Frontal cortex (tissue), 3 donors: ENCODE measurements at regions not wholly inside any gene's neighbourhood (a gene's known extent, or its start where the extent isn't known, plus 50 kb on each side); places are given as distances from the start of the nearest gene placed in this dataset.

ENCODE experiments used
- DNase-seq, 2 donors: peaks; one replicate each; pipeline ENCODE4 v3.0.0; 2012; ENCODE audit warnings: low spot score in 2 of 2
- FAIRE-seq: peaks from 2 replicates; lab custom pipeline; 2012; peaks lifted over from hg19 to GRCh38; lab: Jason Lieb, UNC
- donor health status: control.
- donor health status: control.
- donor health status: control.

DNA sequence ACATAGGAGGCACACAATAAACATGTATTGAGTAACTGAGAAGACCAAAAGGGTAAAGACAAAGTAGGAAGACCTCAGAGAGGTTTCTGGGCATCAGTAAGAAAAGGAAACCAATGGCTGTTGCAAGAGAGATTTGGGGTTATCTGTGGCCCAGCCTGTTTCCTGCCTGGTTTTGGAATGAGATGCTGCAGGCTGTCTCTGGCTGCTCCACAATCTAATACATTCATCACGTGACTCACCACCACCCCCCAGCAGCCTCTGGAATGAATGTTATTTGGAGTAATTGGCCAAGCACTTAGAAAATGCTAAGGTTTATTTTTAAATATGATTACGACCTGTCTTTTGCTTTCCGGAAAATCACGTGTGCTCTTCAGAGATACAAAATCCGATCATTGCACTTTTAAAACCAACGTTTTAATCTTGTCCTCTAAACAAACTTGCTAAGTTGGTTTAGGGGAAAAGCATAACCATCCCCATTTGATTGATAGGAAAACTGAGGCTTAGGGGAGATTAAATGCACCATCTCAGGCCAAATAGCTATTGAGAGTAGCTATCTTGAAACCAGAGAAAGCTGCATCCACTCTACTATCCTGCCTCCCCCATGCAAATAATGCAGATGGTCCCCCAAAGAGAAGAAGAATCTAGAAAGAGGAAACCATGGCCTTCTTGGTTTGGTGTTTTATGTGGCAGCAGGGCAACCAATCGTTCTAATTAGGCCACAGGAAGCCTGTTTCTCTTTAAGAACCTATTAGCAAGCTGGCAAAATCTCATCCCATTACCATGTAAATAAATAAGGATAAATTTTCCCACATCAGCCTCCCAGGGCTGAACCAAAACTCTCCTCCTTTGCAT lies 151.8 kb upstream of the ADRA1B start:
- FAIRE-seq (no peak), DNase-seq (no peak)

DNA sequence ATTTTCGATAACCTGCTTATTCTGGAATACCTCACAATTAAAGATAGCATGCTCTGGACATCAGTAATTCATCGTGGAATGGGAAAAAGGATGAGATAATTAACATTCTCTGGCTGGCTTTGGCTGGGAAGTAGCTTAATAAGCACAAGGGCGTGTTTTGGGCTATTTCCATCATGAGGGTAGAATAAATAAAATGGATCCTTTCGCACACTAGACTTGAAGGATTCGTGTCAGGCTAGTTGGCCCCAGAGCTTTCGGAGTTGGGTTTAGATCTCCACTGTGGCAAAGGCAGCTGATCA lies 151.2 kb upstream of the ADRA1B start:
- no peak for DNase-seq

DNA sequence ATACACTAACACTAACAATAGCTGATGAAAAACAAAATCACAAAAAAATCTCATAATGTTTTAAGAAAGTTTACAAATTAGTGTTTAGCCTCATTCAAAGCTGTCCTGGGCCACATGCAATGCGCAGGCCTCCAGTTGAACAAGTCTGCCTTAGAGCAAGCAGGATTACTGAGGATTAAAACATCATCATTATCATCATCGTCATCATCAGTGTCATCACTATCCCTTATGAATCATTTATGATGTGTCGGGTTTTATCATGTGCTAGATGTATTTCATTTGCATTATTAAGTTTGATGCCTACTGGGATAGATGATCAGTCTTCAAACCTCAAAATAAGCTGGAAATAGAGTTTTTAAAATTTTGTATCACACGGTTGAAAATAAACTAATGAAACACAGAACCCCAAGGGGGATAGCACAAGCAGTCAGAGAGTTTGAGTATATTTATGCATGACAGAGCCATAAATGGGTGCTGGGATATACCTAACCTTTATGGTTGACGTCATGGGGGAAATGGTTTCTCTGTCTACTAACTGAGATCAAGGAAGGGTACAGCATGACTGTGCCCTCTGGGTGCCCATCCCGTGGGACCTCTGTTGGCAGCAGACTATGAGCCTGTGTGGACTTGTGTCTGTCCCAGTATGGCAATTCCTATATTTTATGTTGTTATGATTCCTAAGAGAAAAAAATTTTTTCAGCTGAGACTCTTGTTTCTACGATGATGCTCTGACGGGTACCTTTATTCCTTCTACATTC lies 150.3 kb upstream of the ADRA1B start:
- DNase-seq: no peak
- no peak for FAIRE-seq

More for the DNA sequence above, 151.2 kb upstream of the ADRA1B start:
- no peak for FAIRE-seq

DNA sequence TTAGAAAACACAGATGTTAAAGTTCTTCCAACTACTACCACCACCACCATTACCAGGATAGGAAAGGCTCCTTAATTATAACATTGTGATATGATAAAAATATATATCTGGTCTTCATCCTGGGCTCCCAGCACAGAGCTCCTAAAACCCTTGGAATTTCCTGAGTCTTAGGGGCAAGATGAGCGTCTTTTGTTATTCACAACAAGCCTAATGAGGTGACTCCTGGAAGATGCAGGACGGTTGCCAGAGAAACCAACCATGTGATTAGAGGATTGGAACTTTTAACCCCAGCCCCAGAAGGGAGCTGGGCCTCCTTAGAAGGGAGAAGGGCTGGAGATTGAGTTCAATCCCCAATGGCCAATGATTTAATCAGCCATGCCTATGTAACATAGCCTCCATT lies 148.0 kb upstream of the ADRA1B start:
- DNase-seq (no peak), FAIRE-seq (no peak)

DNA sequence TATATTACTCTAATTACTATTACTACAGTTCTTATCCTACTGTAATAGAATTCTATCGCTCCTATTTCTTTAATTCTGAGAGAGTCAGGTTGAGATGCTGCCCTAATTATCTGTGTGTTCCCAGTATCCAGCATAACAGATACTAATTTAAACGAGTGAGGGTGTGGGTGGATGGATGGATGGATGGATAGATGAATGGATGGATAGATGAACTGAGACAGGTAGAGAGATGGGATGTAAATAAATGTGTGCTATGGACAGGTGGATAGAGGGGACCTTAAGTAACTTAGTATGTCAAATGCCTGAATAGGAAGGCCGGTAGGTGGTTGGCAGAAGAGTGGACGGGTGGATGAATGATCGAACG lies 143.6 kb upstream of the ADRA1B start:
- DNase-seq (no peak), FAIRE-seq (no peak)

DNA sequence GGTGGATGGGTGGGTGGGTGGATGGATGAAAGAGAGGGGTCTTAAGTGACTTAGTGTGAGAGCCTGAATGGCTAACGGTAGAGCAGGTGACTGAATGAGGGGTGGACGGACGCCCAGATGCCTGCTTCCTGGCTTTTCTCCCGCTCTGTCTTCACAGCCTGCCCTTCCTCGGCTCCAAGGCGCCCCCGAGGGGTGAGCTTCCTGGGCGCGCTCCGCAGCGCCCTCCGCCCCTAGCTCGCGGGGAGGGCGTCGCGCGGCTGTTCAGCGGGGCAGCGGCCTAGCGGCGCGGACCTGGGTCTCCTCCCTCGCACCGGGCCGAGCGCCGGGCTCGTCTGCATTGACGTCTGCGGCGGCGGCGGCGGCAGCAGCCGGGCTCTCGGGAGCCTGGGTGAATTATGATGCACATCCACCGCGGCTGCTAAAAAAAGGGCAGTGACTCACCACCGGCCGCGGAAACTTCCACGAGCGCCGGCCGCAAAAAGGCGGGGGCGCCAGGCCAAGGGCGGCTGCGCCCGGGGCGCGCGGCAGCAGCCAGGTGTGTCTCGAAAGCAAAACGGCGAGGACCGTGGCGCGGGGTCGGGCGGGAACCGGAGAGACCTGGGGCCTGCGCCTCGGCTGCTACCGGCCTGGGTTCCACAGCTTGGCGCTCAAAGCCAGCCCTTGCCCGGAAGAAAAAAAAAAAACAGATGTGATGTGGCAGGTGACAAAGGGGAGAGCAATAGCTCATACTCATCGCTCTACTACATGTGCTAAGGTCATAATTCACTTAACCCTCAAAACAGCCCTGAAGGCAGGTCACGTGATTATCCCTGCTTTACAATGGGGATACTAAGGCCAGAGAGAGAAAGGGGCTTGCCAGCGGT lies 143.0 kb upstream of the ADRA1B start:
- DNase-seq (peak; percentile 54 to 81), FAIRE-seq (no peak)

DNA sequence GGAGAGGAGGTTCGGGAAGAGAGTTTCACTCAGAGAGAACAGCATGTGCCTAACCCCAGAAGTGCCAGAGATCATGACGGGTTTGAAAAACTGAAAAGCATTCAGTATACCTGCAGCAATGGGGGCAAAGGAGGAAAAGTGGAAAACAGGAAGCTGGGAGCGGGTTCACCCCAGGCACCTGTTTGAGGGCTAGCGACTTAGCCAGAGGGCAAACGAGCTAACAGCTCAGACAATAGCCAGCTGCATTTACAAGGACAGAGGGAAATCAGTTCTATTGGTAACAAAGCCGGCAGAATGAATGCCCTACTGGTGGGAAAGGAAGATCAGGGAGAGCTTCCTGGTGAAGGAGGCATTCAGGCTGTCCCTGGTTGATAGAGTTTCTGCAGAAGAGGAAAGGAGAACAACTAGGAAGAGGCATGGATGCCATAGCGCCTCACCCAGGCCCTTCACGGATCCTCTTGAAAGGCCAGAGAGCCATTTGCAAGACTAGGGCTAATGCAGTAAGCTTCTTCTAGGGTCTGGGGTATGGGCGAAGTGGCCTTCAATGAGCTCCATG lies 141.7 kb upstream of the ADRA1B start:
- FAIRE-seq (no peak), DNase-seq (no peak)

DNA sequence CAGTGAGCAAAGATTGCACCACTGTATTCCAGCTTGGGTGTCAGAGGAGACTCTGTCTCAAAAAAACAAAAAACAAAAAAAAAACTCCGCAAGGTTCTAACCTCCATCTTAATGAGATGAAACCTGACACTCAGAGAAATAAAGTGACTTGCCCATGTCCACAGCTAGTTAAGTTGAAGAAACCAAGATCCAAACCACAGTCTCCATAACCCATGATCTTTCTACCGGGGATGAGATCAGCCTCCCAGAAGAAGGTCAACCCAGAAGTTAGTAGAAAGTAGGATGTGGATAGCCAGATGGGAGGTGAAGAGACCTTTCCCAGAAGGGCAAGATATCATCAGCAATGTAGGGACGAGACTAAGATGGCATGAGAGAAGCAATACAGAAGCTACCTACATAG lies 140.4 kb upstream of the ADRA1B start:
- FAIRE-seq (no peak), DNase-seq (no peak)

DNA sequence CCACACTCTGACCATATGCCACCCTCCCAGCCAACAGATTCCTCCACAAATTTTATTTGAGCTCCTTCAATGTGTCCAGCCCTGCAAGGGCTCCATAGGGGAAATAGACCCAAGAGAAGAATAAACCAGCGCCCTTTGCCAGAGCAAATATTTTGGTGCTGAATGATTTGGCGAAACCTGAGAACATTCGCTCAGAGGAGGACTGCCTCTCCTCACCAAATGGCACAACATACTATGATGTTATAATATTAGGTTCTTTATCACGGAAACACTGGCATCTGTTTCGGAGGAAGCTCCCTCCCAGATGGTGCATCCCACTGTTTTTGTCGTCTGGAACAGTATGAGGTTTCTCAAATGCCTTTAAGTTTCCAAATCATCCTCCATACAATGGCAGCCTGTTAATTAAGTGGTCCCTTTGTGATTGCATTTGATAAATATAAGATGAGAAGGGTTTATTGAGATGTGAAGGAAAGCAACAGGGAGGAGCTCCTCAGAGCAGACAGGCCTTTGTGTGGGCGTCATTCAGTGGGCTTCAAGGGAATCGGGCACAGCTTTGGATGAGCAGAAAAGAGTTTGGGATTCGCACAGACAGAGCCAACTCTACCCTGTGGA lies 139.1 kb upstream of the ADRA1B start:
- DNase-seq (no peak), FAIRE-seq (no peak)

DNA sequence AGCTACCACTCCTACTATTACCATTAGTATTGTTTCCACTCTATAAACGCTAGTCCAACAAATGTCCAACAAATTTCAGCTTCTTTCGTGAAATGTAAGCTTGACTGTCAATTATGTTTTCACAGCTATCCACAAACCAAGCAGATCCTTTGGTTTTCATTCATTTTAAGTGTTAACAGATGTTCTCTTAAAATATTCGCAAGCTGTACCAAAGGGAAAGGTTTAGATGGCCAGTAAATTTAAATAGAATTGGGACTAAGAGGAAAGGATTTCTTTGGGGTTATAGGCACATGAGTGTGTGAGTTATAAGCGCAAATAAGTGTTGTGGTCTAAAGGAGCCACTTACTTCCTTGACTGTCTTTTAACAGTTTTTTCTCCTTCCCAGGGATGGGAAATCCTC lies 136.8 kb upstream of the ADRA1B start:
- FAIRE-seq: no peak
- DNase-seq: no peak

DNA sequence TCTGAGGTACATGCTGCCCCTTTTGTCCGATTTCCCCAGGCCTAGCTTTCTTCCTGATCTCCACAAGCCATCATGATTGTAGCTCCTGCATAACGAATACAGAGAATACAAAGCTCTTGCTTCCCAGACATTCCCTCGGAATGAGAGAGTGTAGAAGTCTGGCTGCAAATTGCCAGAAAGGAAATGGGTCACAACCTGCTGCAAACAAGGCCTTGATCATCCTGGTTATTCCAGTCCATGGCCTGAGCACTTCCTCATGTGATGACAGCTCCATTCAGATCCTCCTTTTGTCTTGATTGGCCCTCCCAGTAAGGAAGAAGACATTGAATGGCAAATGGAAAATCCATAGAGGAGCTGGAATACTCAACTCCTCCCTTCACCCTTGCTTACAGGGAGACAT lies 136.0 kb upstream of the ADRA1B start:
- DNase-seq (no peak), FAIRE-seq (no peak)

DNA sequence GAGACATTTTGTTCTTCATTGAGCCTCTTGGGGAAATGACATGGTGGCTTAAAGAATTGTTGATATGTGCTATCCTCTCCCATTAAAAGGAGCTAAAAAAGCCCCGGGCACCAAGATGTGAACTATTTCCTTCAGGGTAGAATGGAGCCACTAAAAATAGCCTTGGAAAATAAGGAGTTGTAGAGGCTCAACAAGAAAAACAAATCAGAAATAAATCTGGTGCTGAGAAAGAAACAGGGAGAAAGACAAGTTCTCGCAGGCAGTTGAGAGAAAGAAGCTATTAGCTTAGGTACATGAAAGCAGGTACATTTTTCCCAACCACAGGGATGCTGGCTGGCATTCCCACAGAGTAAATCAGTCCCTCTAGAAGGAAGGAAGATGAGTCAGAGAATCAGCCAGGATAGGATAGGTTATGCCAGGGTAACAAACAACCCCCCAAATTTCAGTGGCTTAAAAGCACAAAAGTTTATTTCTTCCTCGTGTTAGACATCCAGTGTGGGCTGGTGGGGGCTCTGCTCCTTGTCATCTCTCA lies 134.6 kb upstream of the ADRA1B start:
- DNase-seq (no peak), FAIRE-seq (no peak)

DNA sequence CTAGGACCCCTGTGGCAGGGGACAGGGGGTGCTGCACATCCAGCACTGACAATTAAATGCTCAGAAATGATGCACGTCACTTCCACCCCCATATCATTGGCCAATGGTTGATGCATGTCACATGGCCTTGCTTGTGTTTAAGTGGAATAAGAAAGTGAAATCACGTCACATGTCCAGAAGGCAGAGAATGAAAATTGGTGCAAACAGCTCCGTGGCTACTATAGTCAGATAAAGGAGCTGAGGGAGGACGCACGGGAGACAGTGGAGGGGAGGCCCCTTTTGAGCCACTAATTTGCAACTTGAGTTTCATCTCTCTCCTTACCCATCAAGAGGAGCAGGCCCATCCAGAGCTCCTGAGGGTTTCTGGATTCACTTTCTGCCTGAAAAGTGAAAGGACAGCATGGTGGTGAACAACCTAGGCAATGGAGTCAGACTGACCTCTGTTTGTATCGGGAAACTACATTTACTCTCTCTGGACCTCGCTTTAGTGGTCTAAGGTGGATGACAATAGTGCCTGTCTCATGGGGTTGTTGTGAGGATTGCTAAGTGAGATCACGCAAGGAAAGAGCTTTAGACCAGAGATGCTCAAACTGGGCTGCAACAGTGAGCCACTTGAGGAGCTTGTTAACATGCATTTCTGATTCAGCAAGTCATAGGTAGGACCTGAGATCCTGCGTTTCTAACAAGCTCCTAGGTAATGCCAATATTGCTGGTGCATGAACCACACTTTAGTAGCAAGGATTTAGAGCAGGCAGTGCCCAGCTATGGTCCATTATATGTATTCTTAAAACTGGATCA lies 133.9 kb upstream of the ADRA1B start:
- DNase-seq (no peak), FAIRE-seq (no peak)

DNA sequence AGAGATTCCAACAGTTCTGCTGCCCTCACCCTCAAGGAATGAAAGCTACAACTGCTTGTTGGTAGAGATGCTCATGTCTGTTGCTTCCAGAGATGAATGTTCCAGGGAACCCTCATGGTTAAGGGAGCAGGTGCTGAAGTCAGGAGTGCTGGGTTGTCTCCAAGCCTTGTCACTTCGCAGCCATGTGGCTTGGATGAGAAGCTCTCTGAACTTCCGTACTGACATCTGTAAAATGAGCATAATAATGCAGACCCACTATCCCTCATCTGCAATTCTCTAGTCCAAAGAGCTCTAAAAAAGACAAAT lies 133.3 kb upstream of the ADRA1B start:
- no peak for FAIRE-seq
- DNase-seq: no peak

DNA sequence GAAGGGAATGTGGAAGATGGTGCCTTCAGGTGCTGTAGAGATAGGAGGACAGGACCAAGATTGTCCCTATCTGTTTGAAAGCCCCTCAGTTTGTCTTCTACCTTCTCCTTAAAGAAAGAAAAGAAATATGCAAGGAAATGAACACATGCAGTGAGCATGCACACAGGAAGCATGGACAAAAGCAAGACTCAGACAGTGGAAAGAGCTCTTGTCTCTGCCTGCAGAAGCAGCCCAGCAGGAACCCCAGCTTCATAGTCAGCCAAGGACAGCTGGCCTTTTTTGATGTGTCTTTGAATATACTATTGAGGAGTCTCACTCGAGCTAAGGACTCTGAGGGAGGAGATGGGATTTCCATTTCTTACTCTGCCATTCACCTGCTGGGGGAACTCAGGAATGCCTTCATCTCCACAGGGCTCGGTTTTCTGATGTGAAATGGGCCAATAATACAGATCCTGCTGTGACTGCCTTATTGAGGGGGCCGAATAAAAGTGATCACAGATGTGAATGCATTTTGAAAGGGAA lies 132.5 kb upstream of the ADRA1B start:
- no peak for FAIRE-seq
- no peak for DNase-seq

DNA sequence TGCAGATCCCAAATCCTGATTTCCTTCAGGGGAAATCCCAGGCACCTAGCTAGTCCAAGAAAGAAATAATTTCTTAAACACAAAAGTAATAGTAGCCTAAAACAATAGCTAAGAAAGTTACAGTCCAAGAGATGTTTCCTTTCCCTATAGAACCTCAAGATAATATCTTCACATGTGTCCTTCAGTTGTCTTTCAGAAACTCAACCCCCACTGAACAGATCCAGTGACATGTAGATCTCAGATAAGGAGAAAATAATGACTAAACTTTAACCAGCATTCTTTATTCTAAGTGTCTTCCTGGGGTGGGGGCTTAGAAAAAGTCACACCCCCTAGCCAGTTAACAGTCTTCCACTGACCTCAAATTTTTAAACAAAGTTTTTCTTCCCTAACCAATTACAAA lies 131.3 kb upstream of the ADRA1B start:
- FAIRE-seq: no peak

DNA sequence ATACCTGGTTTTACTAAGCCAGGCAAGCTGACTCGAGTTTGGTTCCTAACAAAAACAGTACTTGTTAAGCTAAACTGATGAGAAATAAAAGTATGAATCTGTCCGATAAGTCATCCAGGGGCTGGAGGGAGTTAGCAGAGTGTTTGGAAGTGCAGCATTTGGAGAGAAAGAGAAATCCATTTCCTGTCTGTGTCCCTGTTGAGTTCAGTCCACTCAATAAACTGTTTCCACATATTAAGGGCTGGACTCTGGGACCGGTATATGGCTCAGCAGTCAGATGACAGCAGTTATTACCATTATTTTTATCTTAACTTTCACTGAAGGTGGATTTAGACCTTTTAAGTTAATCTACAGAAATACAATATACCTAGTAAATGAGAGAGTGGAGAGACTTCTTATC lies 130.6 kb upstream of the ADRA1B start:
- FAIRE-seq: no peak
- DNase-seq: no peak

More for the DNA sequence above, 131.3 kb upstream of the ADRA1B start:
- DNase-seq: no peak

DNA sequence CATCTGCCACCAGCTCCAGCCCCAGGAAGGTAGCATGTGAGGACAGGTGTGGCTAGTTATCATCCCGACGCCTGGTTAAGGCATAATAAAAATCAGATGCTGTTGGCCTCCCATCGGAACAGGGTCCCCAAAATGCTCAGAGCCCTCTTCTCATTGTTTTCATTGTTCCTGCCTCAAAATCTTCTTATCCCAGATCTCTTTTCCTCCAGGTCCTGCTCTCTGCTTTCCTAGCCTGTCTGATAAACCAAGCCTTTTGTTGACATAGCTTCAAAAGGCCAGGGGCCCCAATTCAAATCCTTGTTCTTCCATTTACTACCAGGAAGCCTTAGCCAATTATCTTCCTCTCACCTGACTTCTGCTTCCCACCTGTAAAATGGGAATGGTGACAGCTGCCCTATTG lies 130.1 kb upstream of the ADRA1B start:
- no peak for FAIRE-seq

More for the DNA sequence above, 130.1 kb upstream of the ADRA1B start:
- DNase-seq: no peak
